Neuronal stem cell (in vitro differentiated cells): ENCODE measurements at regions not wholly inside any gene's neighbourhood (a gene's known extent, or its start where the extent isn't known, plus 50 kb on each side); places are given as distances from the start of the nearest gene placed in this dataset.

Experiments used
- DNase-seq: peaks from one replicate; pipeline ENCODE4 v3.0.0-alpha.2; 2013; ENCODE audit warnings: low spot score
- H2AFZ ChIP-seq: one replicate; pipeline ENCODE4 v1.6.1; 2013; ENCODE audit warnings: mild to moderate bottlenecking, low read length, inconsistent platforms
- H2AK5ac ChIP-seq: 2 replicates; pipeline ENCODE4 v1.6.1; 2013; ENCODE audit warnings: low read depth, mild to moderate bottlenecking, inconsistent platforms, low read length, moderate library complexity, mixed read lengths
- H2BK120ac ChIP-seq: 2 replicates; pipeline ENCODE4 v1.6.1; 2013; ENCODE audit warnings: low read depth, mild to moderate bottlenecking, inconsistent platforms, low read length, moderate library complexity, mixed read lengths
- H2BK12ac ChIP-seq: one replicate; pipeline ENCODE4 v1.6.1; 2013; ENCODE audit warnings: low read length, inconsistent platforms
- H2BK15ac ChIP-seq: 2 replicates; pipeline ENCODE4 v1.6.1; 2013; ENCODE audit warnings: mild to moderate bottlenecking, low read length, inconsistent platforms, mixed read lengths
- H2BK5ac ChIP-seq: one replicate; pipeline ENCODE4 v1.6.1; 2013; ENCODE audit warnings: inconsistent platforms, mild to moderate bottlenecking, low read length, moderate library complexity
- H3K14ac ChIP-seq: one replicate; pipeline ENCODE4 v1.6.1; 2013; ENCODE audit warnings: low read length, inconsistent platforms
- H3K18ac ChIP-seq: 2 replicates; pipeline ENCODE4 v1.6.1; 2013; ENCODE audit warnings: low read length, inconsistent platforms
- H3K23ac ChIP-seq: 2 replicates; pipeline ENCODE4 v1.6.1; 2013; ENCODE audit warnings: low read depth, mild to moderate bottlenecking, mixed read lengths, low read length, inconsistent platforms; ENCODE audit not compliant: poor library complexity
- H3K27ac ChIP-seq: replicated peaks from 3 replicates; pipeline ENCODE4 v1.5.1; 2013; ENCODE audit warnings: low read length, inconsistent platforms
- H3K27me3 ChIP-seq, 3 experiments: 2 replicates each; pipeline ENCODE4 v1.6.1; 2013; ENCODE audit warnings: low read length in 3 of 3, mild to moderate bottlenecking in 2 of 3, inconsistent platforms in 1 of 3, low read depth in 1 of 3, mixed read lengths in 1 of 3, moderate library complexity in 1 of 3; ENCODE audit not compliant: control insufficient read depth in 3 of 3, insufficient read depth in 3 of 3
- H3K36me3 ChIP-seq, 2 donors: replicated peaks in 1 of 2; 2 replicates each; pipeline ENCODE4 v1.6.1; 2013; ENCODE audit warnings: low read length in 2 of 2; ENCODE audit not compliant: control insufficient read depth in 2 of 2, insufficient read depth in 2 of 2
- H3K4ac ChIP-seq: 2 replicates; pipeline ENCODE4 v1.6.1; 2013; ENCODE audit warnings: inconsistent platforms, mild to moderate bottlenecking, low read length, moderate library complexity
- H3K4me1 ChIP-seq, 2 donors: 1 replicate in 1 of 2; 2 replicates in 1 of 2; pipeline ENCODE4 v1.6.1; 2013; ENCODE audit warnings: low read length in 2 of 2, low read depth in 1 of 2; ENCODE audit not compliant: control insufficient read depth in 2 of 2, insufficient read depth in 1 of 2
- H3K4me2 ChIP-seq: one replicate; pipeline ENCODE4 v1.6.1; 2013; ENCODE audit warnings: mild to moderate bottlenecking, low read length, inconsistent platforms; ENCODE audit not compliant: insufficient read depth, poor library complexity, severe bottlenecking
- H3K4me3 ChIP-seq, 2 donors: 2 replicates each; pipeline ENCODE4 v1.5.1; 2013; ENCODE audit warnings: low read length in 2 of 2, mild to moderate bottlenecking in 2 of 2, inconsistent platforms in 1 of 2, moderate library complexity in 1 of 2
- H3K79me1 ChIP-seq: one replicate; pipeline ENCODE4 v1.6.1; 2013; ENCODE audit warnings: low read depth, mild to moderate bottlenecking, inconsistent platforms, low read length, moderate library complexity
- H3K9ac ChIP-seq: one replicate; pipeline ENCODE4 v1.6.1; 2013; ENCODE audit warnings: mild to moderate bottlenecking, low read depth, low read length, inconsistent platforms; ENCODE audit not compliant: poor library complexity
- H3K9me3 ChIP-seq, 2 donors: replicated peaks in 1 of 2; 2 replicates each; pipeline versions ENCODE3 to v1.6.1; 2013; ENCODE audit warnings: low read length in 2 of 2, mild to moderate bottlenecking in 2 of 2, inconsistent platforms in 1 of 2, low read depth in 1 of 2, mixed read lengths in 1 of 2, moderate library complexity in 1 of 2; ENCODE audit not compliant: control insufficient read depth in 2 of 2, insufficient read depth in 1 of 2
- H4K8ac ChIP-seq: one replicate; pipeline ENCODE4 v1.6.1; 2013; ENCODE audit warnings: low read depth, mild to moderate bottlenecking, inconsistent platforms, low read length, moderate library complexity
- H4K91ac ChIP-seq: one replicate; pipeline ENCODE4 v1.6.1; 2013; ENCODE audit warnings: low read length, low read depth, mild to moderate bottlenecking, inconsistent platforms; ENCODE audit not compliant: poor library complexity
- WGBS, 2 donors: extraction: QIAGEN DNeasy Blood & Tissue Kit; methylation state at CpG; one replicate each; pipeline ENCODE4 v1.1.7; 2013; ENCODE audit warnings: missing lambda C conversion rate in 2 of 2, mixed read lengths in 1 of 2; ENCODE audit not compliant: insufficient read length in 2 of 2, insufficient replicate concordance in 1 of 2; ENCODE audit errors: extremely low coverage in 2 of 2; 5-methylcytosine and 5-hydroxymethylcytosine counted together

- Histone ChIP-seq H2BK15ac (no peak overlapping the region), H3K18ac (no peak overlapping the region), H2BK5ac (no peak overlapping the region), H3K14ac (no peak overlapping the region), H3K4me2 (no peak overlapping the region), H2BK12ac (no peak overlapping the region), H3K4me3 (no peak overlapping the region), H4K91ac (no peak overlapping the region), H3K4me1 (peaks cover 10 to 13% of the 10 kb centered on the region in 2 donors), H3K9ac (no peak overlapping the region), H3K4ac (no peak overlapping the region), H3K9me3 (no peaks in the 10 kb centered on the region), H2AK5ac (no peak overlapping the region), H3K79me1 (no peaks in the 10 kb centered on the region), H3K23ac (no peak overlapping the region), H2AFZ (no peak overlapping the region), H3K27ac (no peak overlapping the region), H3K27me3 (no peaks in the 10 kb centered on the region), H4K8ac (no peak overlapping the region), H2BK120ac (no peak overlapping the region), H3K36me3 (no peaks in the 10 kb centered on the region)
- WGBS, 2 donors, result no CpG with 5 or more reads among the region's 4 CpGs
- DNase-seq, result no peak
Observed at GRCh38 chr3:23754215-23754614, 51.5 kb upstream of the UBE2E1 start.
